Prostate gland (tissue), 2 donors: ENCODE measurements at regions not wholly inside any gene's neighbourhood (a gene's known extent, or its start where the extent isn't known, plus 50 kb on each side); places are given as distances from the start of the nearest gene placed in this dataset.

Experiments used
- CTCF ChIP-seq, 4 experiments: fragments of 200-600 bp in 2 of 4; fragments of 450-650 bp in 2 of 4; sonication (generic) in 2 of 4; IDR thresholded peaks; 1 replicate in 3 of 4; 2 replicates in 1 of 4; pipeline ENCODE4 v1.5.1; 2016 to 2019; ENCODE audit warnings: antibody characterized with exemption in 4 of 4, mild to moderate bottlenecking in 2 of 4, moderate library complexity in 2 of 4
- POLR2A ChIP-seq: fragments of 450-650 bp; IDR thresholded peaks from one replicate; pipeline ENCODE4 v1.6.1; 2016; ENCODE audit warnings: antibody characterized with exemption, mild to moderate bottlenecking
- POLR2AphosphoS5 ChIP-seq: sonication (generic); formaldehyde crosslinking; IDR thresholded peaks from one replicate; pipeline ENCODE4 v1.6.1; 2017; ENCODE audit warnings: antibody characterized with exemption

GRCh38 chr14:38583471-38583870 is 327.6 kb upstream of the CLEC14A start:
- TF ChIP-seq CTCF (IDR thresholded peaks at IDR 0.05) (no peak), POLR2A (no peak), POLR2AphosphoS5 (no peak)
